ENCODE measurements at regions not wholly inside any gene's neighbourhood (a gene's known extent, or its start where the extent isn't known, plus 50 kb on each side); places are given as distances from the start of the nearest gene placed in this dataset.

DNA sequence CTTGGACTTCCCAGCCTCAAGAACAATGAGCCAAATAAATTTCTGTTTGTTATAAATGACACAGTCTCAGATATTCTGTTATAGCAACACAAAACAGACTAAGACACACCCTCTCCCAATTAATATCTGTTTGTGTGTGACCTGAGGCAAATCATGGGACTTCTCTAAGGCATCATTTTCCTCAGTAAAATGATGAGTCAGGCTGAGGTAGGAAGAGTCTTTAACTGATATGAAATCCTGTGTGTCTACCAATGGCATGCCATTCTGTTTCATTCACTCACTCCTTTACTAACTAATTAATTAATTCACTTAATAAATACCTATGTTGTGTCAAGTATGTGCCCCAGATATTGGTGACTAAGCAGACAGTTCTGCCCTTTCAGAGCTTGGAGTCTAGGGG, 258.4 kb upstream of the CRY1 start:
- TF ChIP-seq, protein P1, sequence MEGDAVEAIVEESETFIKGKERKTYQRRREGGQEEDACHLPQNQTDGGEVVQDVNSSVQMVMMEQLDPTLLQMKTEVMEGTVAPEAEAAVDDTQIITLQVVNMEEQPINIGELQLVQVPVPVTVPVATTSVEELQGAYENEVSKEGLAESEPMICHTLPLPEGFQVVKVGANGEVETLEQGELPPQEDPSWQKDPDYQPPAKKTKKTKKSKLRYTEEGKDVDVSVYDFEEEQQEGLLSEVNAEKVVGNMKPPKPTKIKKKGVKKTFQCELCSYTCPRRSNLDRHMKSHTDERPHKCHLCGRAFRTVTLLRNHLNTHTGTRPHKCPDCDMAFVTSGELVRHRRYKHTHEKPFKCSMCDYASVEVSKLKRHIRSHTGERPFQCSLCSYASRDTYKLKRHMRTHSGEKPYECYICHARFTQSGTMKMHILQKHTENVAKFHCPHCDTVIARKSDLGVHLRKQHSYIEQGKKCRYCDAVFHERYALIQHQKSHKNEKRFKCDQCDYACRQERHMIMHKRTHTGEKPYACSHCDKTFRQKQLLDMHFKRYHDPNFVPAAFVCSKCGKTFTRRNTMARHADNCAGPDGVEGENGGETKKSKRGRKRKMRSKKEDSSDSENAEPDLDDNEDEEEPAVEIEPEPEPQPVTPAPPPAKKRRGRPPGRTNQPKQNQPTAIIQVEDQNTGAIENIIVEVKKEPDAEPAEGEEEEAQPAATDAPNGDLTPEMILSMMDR (IDR thresholded peaks at IDR 0.05; ENCODE audit: low read depth, low read length), result no peak
- DNase-seq (ENCODE audit: low read depth, low spot score), result no peak
- H3K4me3 ChIP-seq (ENCODE audit: low read depth, low read length), result no peak overlapping the region
- in situ Hi-C loops (cut with HindIII; ENCODE audit: low sequenced_read_pairs), result no loop called here

DNA sequence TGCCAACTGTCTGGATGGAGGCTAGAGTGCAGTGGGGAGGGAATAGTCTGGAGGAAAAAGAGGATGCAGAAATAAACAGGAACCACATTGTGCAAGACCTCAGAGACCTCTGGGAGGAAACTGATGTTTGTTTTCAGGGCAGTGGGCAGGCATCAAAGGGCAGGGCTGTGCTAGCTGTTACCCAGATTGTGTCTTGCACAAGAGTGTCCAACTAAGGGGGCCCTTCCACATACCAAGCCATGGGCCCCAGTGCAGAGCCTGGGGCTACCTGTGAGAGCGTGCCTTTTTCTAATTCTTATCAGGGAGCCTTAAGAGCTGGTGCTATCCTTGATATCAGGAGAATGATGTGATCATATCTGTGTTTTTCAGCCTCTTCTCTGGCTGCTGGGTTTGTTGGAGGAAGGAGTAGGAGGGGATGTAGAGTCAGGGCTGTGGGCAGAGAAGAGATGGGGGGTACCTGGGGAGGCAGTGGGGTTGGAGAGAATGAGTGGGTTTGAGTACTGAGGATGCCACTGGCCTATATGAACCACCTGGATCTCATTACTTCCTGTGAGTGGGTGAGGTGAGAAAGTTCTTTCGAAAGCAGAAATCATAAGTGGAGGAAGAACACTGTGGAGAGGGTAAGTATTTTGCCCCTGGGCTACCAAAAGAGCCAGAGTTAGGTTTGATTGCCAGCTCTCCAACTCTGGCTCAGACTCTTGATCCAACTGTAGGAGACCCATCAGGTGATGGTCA, 259.2 kb upstream of the CRY1 start:
- DNase-seq (ENCODE audit: low read depth, low spot score), result no peak
- no peak overlapping the region for H3K4me3 ChIP-seq (ENCODE audit: low read depth, low read length)
- TF ChIP-seq, protein P1 (IDR thresholded peaks at IDR 0.05; ENCODE audit: low read depth, low read length), result no peak
- in situ Hi-C loops (cut with HindIII; ENCODE audit: low sequenced_read_pairs), result no loop called here

DNA sequence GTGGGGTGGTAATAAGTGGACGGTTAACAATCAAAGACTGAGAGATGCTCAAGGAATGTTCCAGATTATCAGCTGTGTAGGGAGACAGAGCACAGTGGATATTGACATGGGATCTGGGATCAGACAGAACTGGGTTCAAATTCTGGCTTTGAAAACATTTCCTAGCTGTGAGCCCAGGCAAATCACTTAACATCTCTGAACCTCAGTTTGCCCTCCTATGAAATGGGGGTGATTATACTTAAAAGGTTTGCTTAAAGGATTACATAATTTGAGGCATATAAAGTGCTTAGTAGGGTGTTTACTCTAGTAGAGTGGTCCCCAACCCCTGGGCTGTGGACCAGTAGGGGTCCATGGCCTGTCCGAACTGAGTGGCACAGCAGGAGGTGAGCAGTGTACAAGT, 260.0 kb upstream of the CRY1 start:
- H3K4me3 ChIP-seq (ENCODE audit: low read depth, low read length), result no peak overlapping the region
- in situ Hi-C loops (cut with HindIII; ENCODE audit: low sequenced_read_pairs), result no loop called here
- no peak for DNase-seq (ENCODE audit: low read depth, low spot score)
- TF ChIP-seq, protein P1 (IDR thresholded peaks at IDR 0.05; ENCODE audit: low read depth, low read length), result no peak

DNA sequence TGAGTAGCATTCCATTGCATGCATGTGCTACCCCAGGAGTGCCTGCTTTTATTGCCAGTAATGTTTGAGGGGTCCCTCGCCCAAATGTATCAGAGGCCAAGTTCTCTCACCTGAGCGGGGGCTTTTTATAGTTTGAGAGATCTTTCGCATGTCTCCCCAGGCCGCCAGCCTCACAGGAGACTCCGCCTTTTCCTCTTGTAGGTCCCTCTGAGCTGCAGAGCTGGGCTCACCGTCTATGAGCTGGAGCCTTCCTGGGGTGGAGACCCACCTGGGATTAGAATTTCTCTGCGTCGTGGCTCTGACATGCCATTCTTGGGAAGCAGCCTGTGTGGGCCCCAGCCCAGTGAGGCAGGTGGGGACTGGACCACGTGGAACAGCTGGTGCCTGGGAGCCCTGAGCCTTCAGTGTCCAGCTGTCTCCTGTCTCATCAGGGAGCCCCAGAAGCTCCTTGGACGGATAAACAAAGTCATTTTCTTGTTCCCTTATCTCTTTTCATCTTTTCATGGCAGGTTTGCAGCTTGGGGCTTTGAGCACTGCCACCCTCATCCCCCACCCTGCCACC, 261.7 kb upstream of the CRY1 start:
- TF ChIP-seq, protein P1 (IDR thresholded peaks at IDR 0.05; ENCODE audit: low read depth, low read length), result no peak
- no peak for DNase-seq (ENCODE audit: low read depth, low spot score)
- in situ Hi-C loops (cut with HindIII; ENCODE audit: low sequenced_read_pairs), result no loop called here
- no peak overlapping the region for H3K4me3 ChIP-seq (ENCODE audit: low read depth, low read length)

DNA sequence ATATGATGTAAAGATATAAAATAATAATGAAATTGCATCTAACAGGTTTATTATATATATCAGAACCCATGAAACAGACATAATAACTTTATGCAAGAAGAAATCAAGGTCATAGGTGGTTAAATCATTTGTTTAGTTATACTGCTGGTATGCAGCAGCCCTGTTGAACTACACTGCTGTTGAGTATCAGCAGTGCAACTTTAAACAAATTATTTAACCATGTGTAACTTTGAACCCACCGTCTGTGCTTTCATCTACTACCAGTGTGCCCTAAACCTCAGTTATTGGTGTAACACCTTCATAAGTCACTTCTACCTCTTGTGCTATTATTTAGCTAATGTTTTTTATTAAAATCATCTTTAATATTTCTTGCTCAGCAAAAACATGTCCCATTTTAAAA, 262.3 kb upstream of the CRY1 start:
- in situ Hi-C loops (cut with HindIII; ENCODE audit: low sequenced_read_pairs), result no loop called here
- no peak for DNase-seq (ENCODE audit: low read depth, low spot score)

DNA sequence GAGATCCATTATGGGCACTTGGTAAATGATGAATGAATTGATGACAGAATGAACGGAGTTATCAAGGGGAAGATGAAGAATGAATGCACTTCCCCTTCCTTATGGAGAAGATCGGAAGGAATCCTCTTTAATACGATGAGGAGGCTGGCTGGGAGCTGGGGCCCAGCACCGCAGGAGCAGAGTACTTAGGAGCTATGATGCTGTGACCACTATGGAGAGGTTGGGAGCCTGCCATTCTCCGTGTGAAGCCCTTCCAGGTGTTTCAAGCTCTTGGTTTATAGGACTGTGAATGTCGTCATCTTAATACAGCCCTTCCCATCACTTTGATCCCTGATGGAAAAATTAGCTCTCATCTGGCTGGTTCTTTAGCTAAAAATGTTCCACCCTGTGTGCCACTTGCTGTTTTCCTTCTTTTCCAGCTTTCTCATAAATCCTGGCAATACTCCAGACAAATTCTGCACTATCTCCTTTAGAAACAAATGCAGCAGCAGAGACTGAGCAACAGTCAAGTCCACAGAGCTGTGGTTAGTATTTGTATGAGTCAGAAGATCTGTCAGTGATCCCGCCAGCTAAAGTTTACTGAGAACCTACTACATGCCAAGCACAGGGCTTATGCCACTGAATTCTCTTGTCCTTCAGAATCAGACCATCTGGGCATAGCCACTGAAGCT, 263.1 kb upstream of the CRY1 start:
- DNase-seq (ENCODE audit: low read depth, low spot score), result peak; percentile 90
- in situ Hi-C loops (cut with HindIII; ENCODE audit: low sequenced_read_pairs), result no loop called here
- TF ChIP-seq, protein P1 (IDR thresholded peaks at IDR 0.05; ENCODE audit: low read depth, low read length), result no peak
- H3K4me3 ChIP-seq (ENCODE audit: low read depth, low read length), result no peak overlapping the region

More for the DNA sequence above, 262.3 kb upstream of the CRY1 start:
- TF ChIP-seq, protein P1 (IDR thresholded peaks at IDR 0.05; ENCODE audit: low read depth, low read length), result no peak
- H3K4me3 ChIP-seq (ENCODE audit: low read depth, low read length), result no peak overlapping the region

All from astrocyte of the spinal cord (primary cell).